ENCODE measurements at regions not wholly inside any gene's neighbourhood (a gene's known extent, or its start where the extent isn't known, plus 50 kb on each side); places are given as distances from the start of the nearest gene placed in this dataset.
A peak's percentile ranks its signal among the peaks of the same experiment; 100 is the strongest.

DNA sequence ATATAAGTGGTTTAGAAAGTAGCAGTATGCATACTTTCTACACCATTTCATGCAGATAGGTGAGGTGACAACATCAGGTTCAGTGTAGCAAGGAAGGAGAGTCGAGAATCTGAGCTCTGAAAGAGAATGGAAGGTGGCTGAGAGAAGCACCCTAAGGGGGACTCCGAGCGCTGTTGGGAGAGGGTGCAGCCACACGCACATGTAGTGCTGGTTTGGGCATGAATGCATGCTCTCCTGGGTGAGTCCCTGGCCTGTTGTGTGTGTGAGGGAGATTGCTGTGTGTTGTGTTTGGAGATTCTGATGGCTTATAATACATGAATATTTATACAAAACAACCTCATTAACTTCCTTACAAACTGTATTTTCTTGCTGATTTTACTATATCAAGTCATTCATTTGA is 180.3 kb upstream of the LRIG3 start:
- DNase-seq, result no peak
- intact Hi-C loops (cut with DNase I), result no loop called here

DNA sequence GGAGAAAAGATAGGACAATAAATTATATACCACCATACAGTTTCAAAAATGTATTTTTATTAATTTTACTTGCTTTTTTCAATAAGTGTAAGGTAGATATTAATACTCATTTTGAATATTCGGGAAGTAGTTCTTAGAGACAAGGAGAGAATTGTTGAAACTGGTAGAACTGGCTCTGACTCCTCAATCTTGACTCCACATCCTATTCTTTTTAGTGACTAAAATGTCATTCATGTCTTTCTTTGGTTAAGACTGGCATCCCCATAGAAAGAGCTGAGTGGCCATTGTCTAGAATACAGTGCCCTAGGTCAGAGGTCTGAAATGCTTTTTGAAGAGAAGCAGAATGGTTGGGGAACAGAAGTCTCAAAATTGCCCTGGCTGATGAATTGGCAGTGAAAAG is 177.6 kb upstream of the LRIG3 start:
- no peak for DNase-seq
- intact Hi-C loops (cut with DNase I), result no loop called here

DNA sequence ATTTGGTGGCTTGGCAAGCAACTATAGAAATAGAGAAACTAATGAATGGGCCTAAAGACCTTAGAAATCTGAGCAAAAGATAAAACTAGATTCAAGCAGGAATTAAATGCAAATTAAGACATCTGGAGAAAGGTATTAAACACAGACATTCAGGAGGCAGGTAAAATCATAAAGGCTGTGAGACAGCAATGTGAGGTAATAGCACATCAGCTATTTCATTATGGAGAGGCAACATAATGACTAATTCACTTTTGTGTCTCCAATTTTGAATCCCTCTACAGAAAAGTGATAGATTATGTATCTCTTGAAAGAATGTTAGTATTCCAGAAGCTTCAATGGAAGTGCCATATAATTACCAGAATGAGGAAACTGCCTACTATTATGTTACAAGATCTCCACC is 175.9 kb upstream of the LRIG3 start:
- intact Hi-C loops (cut with DNase I), result no loop called here
- no peak for DNase-seq

DNA sequence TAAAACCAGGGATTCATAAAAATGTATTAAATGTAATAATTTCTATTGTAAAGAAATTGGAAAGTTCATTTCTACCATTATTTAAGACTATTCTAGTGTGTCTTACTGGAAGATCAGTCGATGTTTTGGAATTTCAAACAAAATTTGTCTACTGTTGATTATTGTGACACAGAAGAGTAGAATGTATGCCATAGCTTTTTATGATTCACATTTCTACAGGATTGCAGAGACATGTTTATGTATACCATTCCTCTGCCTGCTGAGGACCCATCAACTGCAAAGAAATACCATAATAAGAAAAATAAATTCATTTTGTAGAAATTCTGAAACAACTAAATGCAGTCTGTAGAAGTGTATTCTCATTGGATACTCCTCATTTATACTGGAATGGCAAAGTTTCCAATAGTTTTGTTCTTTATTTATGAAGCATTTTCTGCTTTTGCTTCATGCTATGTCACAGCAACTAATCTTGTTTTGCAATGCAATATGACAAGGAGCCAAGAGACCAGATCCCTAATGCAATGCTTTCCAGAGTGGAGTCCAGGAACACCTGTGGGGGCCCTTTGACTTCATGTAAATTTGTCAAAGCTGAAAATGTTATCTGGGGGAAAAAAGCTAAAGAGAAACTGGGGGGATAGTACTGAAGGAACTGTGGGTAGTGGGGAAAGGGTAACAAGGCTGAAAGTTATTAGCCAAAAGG is 172.9 kb upstream of the LRIG3 start:
- intact Hi-C loops (cut with DNase I), result no loop called here
- DNase-seq, result no peak

DNA sequence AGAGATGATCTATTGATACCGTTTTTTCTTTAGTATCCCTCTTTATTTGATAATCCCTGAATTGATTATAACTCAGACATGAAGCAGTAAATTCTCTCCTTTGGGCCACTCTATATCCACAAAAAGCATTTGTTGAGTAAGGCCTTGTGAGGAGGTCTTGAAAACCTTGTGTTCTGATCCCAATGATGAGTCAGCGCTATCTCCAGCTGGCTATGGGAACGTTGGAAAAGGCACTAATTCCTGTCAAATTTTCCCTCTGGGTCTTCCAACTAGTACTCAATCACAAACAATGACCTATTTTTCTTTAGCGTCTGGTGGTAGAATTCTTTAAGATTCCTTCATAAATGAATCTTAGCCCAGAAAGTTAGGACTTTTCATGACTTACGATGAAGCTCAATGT is 168.4 kb upstream of the LRIG3 start:
- intact Hi-C loops (cut with DNase I), result loop anchor here (5.0 kb wide), 2 partner anchors 256 to 741 kb away; no protein-coding TSS in a partner anchor
- no peak for DNase-seq

DNA sequence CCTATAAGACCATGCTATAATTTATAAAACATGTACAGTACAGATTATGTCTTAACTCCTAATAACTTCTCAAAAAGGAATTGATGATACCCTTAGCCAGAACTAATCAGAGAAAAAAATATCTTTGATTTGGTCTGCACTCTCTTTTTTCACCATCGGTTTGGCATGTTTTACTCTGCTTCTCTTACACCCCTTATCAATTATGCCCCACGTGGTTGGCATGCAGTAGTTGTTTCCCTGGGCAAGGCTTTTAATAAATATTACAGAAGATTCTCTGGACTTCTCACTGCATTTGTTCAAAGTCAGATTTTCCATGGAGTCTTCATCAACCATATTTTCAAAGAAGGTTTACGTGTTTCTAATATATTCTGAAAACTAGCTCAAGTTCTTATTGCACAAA is 167.4 kb upstream of the LRIG3 start:
- DNase-seq, result no peak
- intact Hi-C loops (cut with DNase I), result loop anchor here (2.0 to 5.0 kb wide), 3 partner anchors 255 to 740 kb away; no protein-coding TSS in a partner anchor

DNA sequence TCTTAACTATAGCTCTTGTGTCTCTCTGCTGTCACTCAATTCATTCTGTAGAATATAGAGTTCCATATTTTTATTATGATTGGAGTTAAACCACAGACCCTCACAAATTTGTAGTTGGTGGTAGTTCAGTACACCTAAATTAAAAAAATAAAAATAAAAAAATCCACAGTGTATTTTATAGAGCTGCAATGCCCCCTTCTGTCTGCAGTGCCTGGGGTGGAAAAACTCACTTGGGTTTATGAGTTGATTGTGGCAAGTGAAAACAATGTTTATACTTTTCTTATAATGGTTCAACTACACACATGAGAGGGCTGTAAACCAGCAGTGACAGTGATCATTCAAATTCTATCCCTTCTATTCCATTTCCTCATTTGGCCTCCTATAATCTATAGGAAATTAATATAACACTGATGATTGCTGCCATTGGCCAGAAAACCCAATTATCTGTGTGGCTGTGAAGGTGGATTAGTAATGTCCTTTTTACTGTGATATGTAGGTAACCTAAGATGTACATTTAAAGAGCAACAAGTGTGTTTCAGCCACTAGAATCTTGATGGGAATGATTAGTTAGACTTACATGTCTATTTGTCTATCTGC is 166.9 kb upstream of the LRIG3 start:
- DNase-seq, result no peak
- intact Hi-C loops (cut with DNase I), result loop anchor here (2.0 to 5.0 kb wide), 3 partner anchors 255 to 740 kb away; no protein-coding TSS in a partner anchor

DNA sequence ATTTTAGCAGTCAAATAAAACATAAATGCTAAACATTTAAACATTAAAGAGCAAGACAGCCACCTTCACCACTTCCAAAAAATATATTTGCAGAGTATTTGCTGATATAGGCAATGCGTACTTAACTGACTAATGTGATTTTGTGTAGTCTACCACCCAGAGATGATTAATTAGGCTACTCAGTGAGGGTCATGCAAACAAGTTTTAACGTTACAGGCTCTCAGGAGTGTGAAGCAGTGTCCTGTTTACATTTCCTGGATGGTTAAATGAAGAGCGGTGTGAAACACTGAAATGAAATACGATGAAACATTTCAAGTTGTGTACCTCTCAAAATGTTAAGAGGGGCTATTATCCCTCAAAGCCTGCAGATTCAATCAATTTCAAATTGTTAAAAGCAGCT is 165.8 kb upstream of the LRIG3 start:
- intact Hi-C loops (cut with DNase I), result loop anchor here (2.0 to 5.0 kb wide), 3 partner anchors 254 to 739 kb away; no protein-coding TSS in a partner anchor
- no peak for DNase-seq

DNA sequence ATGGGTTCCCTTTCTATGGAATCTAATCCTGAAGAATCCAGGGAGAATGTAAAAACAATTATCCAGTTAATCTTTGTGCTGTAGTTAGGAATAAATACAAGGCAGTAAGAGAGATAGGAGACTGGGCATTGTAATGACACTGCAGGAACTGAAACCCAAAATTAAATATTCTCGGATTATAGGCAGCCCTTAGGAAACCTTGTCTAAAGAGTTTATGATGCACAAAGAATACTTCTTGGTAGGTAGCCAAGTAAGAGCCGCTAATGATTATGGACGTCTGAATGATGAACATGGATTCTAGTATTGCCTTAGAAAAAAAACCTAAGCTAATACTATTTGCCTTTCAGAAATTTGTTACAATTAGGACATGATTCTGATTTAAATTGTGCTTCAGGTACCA is 165.4 kb upstream of the LRIG3 start:
- DNase-seq, result no peak
- intact Hi-C loops (cut with DNase I), result loop anchor here (2.0 to 5.0 kb wide), 3 partner anchors 253 to 738 kb away; no protein-coding TSS in a partner anchor

DNA sequence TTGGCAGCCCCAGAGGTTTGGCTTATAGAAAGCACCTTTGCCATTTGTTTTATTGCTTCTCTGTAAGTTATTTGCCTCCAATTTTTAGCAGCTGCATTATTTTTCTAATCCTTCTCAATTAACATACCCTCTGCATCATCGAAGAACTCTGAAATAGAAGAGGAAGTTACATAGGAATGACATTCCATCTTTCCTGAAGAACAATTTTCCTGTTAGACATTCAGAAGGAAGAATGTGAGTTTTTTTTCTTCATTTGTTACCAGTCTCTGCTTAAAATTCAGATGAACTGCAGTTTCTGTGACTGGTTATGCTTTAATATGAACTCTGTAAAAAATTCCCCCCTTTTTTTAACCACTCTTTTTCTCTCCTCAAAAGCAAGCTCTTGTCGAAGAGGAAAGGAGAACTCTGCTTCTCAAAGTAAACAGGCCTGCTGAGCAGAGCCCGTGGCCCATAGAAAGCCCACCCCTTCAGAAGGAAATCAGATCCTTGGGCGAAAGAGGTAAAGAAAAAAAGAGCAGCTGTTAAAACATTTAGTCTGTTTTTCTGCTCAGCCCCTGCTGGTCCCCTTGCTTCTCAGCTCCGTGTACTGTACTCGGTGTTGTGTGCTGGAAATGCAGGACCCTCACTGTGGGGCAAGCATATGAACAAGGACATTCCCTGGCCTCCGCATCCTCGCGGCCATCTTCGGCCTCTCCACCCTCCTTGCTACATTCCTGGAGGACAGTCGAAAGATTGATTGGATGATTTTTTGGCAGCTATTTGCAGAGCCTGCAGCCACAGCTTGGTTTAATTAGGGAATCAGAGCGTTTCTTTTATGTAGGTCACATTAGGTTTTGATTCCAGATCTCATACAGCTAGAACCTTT is 164.4 kb upstream of the LRIG3 start:
- intact Hi-C loops (cut with DNase I), result loop anchor here (5.0 kb wide), 2 partner anchors 252 to 737 kb away; no protein-coding TSS in a partner anchor
- no peak for DNase-seq

DNA sequence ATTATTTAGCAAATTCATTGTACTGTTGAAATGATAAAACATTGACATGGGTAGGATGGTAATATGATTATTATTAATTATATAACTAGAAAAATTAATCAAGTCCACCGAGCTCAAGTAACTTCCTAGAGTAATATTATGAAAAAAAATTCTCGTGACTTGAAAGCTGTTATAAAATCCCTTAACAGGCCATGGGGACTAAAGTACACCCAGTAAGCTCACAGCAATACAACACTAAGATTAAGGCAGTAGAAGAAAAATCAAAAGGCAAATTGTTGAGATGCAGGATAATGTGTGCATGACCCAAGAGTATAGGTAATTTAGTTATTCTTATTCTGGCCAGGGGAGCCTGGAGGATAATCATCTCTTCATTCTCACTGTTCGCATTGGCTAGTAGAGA is 162.6 kb upstream of the LRIG3 start:
- intact Hi-C loops (cut with DNase I), result no loop called here
- DNase-seq, result no peak

DNA sequence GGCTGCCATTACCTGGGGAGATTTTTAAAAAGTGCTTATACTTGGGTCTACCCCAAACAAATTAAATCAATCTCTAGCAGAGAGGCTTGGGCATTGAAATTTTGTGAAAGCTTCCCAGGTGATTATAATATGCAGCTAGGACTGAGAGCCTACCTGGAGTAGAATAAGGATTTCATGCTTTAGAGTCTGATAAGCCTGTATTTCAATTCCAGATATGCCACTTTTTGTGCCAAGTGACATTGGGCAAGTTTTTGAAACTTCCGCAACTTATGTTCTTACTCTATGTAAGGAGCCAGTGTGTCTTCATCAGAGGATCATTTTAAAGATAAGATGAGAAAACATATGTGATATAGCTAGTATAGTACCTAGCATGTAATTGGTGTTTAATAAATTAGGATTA is 159.8 kb upstream of the LRIG3 start:
- intact Hi-C loops (cut with DNase I), result no loop called here
- DNase-seq, result no peak

DNA sequence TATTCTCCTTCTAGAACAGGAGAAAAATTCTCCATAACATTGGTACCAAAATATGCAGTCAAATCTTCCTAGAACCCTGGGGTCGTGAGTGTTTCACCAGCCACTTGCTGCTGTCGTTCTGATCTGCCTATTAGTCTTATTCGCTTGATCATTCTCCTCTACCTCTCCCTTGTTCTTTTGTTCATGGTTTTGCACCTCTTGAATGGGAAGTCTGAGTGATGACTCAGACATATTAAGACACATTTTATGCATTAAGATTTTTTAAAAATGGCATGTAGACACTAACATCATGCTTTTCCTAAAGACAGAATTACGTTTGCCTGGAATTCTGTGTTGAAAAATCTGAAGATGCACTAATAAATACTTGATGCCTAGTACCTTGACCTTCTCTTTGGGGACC is 159.2 kb upstream of the LRIG3 start:
- intact Hi-C loops (cut with DNase I), result no loop called here
- no peak for DNase-seq

DNA sequence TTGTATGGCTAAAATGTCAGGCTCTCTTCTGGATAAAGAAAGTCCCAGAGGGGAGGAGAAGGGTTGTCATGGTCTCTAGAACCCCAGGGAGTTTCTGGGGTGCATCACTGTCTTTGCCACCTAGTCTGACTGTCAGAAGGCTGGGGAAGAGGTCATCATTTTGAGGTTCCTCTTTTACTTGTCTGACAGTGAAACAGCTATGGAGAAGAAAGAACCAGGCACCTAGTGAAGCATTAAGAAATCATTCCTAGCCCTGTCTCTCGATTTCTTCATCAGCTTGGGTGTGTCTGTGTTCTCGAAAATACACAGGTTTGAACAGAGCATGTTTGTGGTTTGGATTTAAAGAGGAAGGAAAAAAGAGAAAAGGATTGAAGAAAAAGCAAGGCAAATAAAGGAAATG is 158.7 kb upstream of the LRIG3 start:
- DNase-seq, result no peak
- intact Hi-C loops (cut with DNase I), result no loop called here

DNA sequence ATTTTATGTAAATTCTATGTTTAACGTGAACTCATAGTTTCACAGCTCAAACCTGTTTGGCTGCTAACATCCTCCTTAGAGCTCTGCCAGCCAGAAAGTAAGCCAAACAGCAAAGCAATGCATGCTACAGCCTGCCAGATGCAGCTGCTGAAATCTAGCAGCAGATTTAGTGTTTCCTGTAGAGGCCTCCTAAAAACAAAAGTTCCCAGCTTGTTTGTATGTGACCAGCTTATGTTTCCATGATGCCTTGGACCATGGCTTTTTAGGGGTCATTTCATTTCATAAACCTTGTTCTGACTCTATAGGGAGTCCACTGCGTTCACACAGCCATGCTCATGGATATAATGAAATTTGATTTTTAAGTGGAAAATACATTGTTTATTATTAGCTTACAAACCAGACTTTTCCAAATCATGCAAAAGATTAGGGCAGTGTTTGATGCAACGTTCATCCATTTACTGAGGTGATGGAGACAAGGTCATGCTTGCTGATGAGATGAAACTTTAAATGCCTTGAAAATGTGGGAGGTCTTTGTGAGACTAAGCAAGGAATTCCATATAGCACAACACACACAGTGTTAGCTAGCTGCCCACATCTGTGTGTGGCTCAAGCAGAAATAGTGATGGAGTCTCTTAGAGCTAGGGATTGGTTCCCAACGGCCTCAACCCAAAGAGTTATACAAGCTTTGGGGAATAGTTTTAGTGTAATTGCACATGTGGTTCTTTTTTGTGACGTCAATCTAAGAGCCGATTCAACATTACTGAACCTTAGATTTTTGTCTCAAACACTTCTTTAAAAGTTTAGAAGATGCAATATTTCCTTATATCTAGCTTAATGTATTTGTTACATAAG is 157.5 kb upstream of the LRIG3 start:
- peak in 2 of 10 donors; percentile 11 to 73 for DNase-seq
- intact Hi-C loops (cut with DNase I), result no loop called here

DNA sequence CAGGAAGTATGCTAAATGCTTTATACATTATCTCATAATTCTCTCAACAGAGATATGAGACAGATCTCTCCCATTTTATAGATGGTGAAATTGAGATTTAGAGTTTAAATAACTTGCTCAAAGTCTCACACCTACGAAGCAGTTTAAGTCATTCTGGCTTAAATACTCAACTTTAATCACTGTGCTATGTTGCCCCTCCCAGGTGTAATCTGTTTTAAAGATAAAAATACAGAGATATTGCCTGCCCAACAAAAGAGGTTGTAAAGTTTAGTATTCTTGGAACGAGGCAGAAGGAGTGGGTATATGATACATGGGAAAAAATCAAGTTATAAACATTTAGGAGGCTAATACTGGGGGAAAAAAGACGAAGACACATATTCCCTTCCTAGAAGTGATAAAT is 156.8 kb upstream of the LRIG3 start:
- DNase-seq, result no peak
- intact Hi-C loops (cut with DNase I), result no loop called here

DNA sequence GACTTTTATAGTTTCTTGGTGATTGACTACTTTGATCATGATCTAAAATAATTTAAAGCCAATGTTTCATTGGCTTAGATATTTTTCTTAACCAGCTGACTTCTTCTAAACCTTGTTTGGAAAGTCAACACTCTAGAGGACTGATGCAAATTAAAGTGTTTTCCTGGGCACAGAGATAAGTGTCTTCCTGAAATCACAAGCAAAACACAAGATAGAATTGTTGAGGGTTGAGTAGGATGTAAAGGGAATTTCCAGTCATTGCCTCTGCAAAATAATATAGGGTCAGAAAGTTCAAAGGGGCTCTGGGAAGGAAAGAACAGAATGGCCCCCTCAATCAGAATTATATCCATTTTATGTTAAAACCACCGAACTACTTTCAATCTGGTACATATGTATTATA is 156.3 kb upstream of the LRIG3 start:
- DNase-seq, result no peak
- intact Hi-C loops (cut with DNase I), result no loop called here

DNA sequence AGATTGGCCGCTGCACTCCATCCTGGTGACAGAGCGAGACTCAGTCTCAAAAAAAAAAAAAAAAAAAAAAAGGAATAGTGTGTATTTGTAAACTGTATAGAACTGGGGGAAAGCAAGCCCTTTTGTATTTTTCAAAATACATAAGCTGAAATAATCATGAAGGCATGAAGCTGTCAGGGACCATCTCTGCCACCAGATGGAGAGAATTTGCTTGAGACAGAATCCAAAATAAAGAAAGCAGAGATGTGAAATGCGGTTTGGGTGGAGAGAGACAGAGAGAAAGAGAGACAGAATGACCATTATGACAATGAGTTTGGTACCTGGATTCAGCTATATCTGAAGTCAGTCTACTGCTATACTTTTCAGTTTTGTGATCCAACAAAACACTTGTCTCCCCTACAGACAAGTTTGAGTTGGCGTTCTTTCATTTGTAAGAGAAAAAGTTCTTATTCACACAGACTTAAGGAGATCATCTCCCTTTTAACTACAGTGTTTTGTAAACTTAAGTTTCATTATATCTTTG is 155.7 kb upstream of the LRIG3 start:
- no peak for DNase-seq
- intact Hi-C loops (cut with DNase I), result no loop called here

DNA sequence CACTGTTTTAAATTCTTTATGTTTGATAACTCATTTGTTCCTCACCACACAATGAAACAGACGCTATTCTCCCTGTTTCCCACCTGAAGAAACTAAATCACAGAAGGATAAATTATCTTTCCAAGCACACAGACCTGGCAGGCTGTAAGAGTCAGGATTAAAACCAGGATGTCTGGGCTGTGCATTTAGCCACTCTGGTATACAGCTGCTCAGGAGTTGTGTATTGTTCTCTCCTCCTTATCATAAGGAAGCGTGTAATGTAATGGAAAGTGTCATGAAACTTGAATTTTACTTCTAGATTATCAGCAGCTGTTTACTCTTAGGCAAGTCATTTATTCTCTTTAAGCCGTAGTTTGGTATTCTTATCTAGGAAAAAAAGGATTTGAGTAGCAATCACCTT is 154.8 kb upstream of the LRIG3 start:
- intact Hi-C loops (cut with DNase I), result no loop called here
- no peak for DNase-seq

DNA sequence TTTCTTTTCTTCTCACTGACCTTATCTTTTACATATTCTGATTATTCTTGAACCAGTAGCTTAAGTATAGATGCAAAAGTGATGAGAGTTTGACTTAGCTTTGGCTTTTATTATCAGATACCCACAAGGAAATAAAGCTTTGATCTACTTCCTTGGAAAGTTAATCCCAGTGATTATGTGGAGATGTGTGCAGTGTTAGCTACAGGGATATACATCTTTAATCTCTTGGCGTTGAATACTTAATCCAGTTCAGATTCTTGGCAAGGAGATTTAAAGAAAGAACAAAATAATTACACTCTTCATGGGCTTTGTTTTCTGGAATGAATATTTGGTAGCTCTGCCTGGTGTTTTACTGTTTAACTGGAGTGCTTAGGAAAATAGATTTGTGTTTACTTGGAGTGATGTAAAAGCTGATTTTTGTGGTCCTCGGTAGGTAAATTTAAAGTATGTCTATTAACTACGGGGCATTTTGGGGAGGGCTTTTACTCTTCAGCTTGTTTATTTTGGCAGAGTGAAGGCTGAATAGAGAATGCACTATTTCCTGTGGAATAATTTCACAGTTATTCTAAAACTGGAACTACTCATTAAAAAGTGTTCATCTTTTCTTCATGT is 150.1 kb upstream of the LRIG3 start:
- no peak for DNase-seq
- intact Hi-C loops (cut with DNase I), result no loop called here
